ENCODE measurements at regions not wholly inside any gene's neighbourhood (a gene's known extent, or its start where the extent isn't known, plus 50 kb on each side); places are given as distances from the start of the nearest gene placed in this dataset.

DNA sequence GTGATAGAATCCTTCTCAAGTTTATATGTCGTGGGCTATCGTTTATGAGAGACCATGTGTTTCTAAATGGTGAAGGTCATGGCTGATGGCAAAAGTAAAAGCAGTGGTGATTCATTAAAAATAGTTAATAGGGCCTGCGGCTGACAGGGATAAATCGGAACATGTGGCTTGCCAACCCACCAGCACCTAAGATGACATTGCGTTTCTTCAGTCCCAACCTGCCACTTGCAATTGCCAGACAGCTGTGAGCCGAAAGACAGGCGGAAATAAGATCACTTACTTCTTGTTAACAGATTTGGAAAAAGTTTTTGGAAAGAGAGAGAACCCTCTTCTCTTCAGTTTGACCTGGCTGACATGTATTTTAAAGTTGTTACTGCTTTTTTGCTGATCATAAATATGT lies 131.5 kb upstream of the MPPED2 start:
- Histone ChIP-seq H3K9me3 (no peaks in the 10 kb centered on the region), H3K27me3 (no peaks in the 10 kb centered on the region), H3K36me3 (no peaks in the 10 kb centered on the region), H3K4me3 (no peak overlapping the region), H3K4me1 (no peaks in the 10 kb centered on the region), H3K27ac (no peak overlapping the region)
- ATAC-seq (no peak), DNase-seq (no peak)
- TF ChIP-seq, protein P1, sequence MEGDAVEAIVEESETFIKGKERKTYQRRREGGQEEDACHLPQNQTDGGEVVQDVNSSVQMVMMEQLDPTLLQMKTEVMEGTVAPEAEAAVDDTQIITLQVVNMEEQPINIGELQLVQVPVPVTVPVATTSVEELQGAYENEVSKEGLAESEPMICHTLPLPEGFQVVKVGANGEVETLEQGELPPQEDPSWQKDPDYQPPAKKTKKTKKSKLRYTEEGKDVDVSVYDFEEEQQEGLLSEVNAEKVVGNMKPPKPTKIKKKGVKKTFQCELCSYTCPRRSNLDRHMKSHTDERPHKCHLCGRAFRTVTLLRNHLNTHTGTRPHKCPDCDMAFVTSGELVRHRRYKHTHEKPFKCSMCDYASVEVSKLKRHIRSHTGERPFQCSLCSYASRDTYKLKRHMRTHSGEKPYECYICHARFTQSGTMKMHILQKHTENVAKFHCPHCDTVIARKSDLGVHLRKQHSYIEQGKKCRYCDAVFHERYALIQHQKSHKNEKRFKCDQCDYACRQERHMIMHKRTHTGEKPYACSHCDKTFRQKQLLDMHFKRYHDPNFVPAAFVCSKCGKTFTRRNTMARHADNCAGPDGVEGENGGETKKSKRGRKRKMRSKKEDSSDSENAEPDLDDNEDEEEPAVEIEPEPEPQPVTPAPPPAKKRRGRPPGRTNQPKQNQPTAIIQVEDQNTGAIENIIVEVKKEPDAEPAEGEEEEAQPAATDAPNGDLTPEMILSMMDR (IDR thresholded peaks at IDR 0.05): no peak
- intact Hi-C loops (cut with DNase I): no loop called here

GRCh38 chr11:30717009-30717408 lies 130.9 kb upstream of the MPPED2 start:
- H3K27ac ChIP-seq: no peak overlapping the region
- TF ChIP-seq, protein P1 (IDR thresholded peaks at IDR 0.05): no peak
- H3K27me3 ChIP-seq: no peaks in the 10 kb centered on the region
- H3K9me3 ChIP-seq: no peaks in the 10 kb centered on the region
- intact Hi-C loops (cut with DNase I): no loop called here
- no peaks in the 10 kb centered on the region for H3K36me3 ChIP-seq
- no peak for ATAC-seq
- H3K4me1 ChIP-seq: no peaks in the 10 kb centered on the region
- no peak for DNase-seq
- no peak overlapping the region for H3K4me3 ChIP-seq

DNA sequence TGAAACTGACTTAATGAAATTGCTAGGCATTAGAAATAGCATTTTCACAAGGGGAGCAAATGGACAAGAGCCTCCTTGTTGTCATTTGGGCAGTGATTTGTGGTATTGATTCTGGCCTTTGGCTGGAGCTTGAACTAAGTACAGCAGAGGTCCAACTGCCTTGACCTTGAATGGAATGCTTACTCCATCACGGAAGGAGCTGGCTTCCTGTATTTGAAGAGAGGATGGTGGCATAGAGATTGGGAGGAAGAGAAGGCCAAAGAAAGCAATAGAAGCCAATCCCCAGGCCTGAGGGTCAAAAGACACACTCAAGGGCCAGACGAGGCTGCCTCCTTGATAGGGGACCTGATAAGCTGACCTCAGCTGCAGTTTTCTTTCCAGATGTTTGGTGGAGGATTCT lies 126.6 kb upstream of the MPPED2 start:
- no peaks in the 10 kb centered on the region for H3K36me3 ChIP-seq
- no peak for DNase-seq
- no peak overlapping the region for H3K4me3 ChIP-seq
- no peak overlapping the region for H3K27ac ChIP-seq
- no peak for ATAC-seq
- H3K9me3 ChIP-seq: no peaks in the 10 kb centered on the region
- intact Hi-C loops (cut with DNase I): no loop called here
- no peaks in the 10 kb centered on the region for H3K4me1 ChIP-seq
- TF ChIP-seq, protein P1 (IDR thresholded peaks at IDR 0.05): no peak
- no peaks in the 10 kb centered on the region for H3K27me3 ChIP-seq

- Histone ChIP-seq H3K4me3 (no peak overlapping the region), H3K9me3 (no peaks in the 10 kb centered on the region), H3K27ac (no peak overlapping the region), H3K27me3 (no peaks in the 10 kb centered on the region), H3K36me3 (no peaks in the 10 kb centered on the region), H3K4me1 (no peaks in the 10 kb centered on the region)
- intact Hi-C loops (cut with DNase I): no loop called here
- no peak for DNase-seq
- no peak for ATAC-seq
- TF ChIP-seq, protein P1 (IDR thresholded peaks at IDR 0.05): no peak
Observed at GRCh38 chr11:30710221-30710620, 124.1 kb upstream of the MPPED2 start.

- intact Hi-C loops (cut with DNase I): no loop called here
- TF ChIP-seq, protein P1 (IDR thresholded peaks at IDR 0.05): no peak
Observed at GRCh38 chr11:30707110-30707509, 121.0 kb upstream of the MPPED2 start.

More at GRCh38 chr11:30707110-30707509, 121.0 kb upstream of the MPPED2 start:
- H3K4me1 ChIP-seq: no peaks in the 10 kb centered on the region
- DNase-seq: no peak
- no peaks in the 10 kb centered on the region for H3K36me3 ChIP-seq
- no peak for ATAC-seq
- no peaks in the 10 kb centered on the region for H3K9me3 ChIP-seq
- H3K27ac ChIP-seq: no peak overlapping the region
- no peaks in the 10 kb centered on the region for H3K27me3 ChIP-seq
- no peak overlapping the region for H3K4me3 ChIP-seq

Data from left lung (tissue), 4 donors.